ENCODE measurements at regions not wholly inside any gene's neighbourhood (a gene's known extent, or its start where the extent isn't known, plus 50 kb on each side); places are given as distances from the start of the nearest gene placed in this dataset.

DNA sequence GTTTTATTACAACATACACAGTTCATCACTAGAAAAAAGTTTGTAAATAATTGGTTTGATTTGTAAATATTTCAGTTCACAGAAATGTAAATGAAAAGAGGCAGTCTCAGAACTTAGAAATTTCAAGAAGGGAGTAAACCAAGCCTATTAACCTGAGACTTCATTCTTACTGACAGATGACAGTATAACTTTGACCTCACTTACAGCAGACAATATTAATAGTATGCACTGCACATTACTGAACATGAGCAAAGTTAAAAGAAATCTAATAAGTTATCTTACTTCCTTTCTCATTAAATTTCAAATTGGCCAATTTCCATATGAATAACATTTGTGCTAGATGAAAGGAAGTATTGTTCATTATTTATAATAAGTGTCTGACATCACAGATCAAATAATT lies 235.8 kb downstream of the SLC6A15 start:
- TF ChIP-seq, protein P1, sequence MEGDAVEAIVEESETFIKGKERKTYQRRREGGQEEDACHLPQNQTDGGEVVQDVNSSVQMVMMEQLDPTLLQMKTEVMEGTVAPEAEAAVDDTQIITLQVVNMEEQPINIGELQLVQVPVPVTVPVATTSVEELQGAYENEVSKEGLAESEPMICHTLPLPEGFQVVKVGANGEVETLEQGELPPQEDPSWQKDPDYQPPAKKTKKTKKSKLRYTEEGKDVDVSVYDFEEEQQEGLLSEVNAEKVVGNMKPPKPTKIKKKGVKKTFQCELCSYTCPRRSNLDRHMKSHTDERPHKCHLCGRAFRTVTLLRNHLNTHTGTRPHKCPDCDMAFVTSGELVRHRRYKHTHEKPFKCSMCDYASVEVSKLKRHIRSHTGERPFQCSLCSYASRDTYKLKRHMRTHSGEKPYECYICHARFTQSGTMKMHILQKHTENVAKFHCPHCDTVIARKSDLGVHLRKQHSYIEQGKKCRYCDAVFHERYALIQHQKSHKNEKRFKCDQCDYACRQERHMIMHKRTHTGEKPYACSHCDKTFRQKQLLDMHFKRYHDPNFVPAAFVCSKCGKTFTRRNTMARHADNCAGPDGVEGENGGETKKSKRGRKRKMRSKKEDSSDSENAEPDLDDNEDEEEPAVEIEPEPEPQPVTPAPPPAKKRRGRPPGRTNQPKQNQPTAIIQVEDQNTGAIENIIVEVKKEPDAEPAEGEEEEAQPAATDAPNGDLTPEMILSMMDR (IDR thresholded peaks at IDR 0.05; ENCODE audit: borderline replicate concordance, extremely low read depth, low read length, poor library complexity, severe bottlenecking) = no peak
- no peak for TF ChIP-seq EZH2 (IDR thresholded peaks at IDR 0.05; ENCODE audit: borderline replicate concordance, low read depth, low read length, severe bottlenecking)

Data from DND-41 (cell line).